Prostate gland (tissue), 2 donors: ENCODE measurements at regions not wholly inside any gene's neighbourhood (a gene's known extent, or its start where the extent isn't known, plus 50 kb on each side); places are given as distances from the start of the nearest gene placed in this dataset.

Experiments
- DNase-seq: peaks from one replicate; pipeline ENCODE4 v3.0.0-alpha.2; 2019; ENCODE audit warnings: low spot score
- H3K27ac ChIP-seq, 2 donors: fragments of 200-600 bp; sonication (generic); 2 replicates each; pipeline ENCODE4 v1.5.1; 2017 to 2019
- H3K27me3 ChIP-seq: fragments of 200-600 bp; sonication (generic); replicated peaks from 2 replicates; pipeline ENCODE4 v1.5.1; 2019; ENCODE audit not compliant: insufficient read depth
- H3K36me3 ChIP-seq, 2 donors: fragments of 200-600 bp; sonication (generic); 1 replicate in 1 of 2; 2 replicates in 1 of 2; pipeline versions ENCODE4 v1.5.1 to v1.8.1; 2017 to 2019
- H3K4me1 ChIP-seq: fragments of 200-600 bp; sonication (generic); replicated peaks from 2 replicates; pipeline ENCODE4 v1.5.1; 2019
- H3K4me3 ChIP-seq, 2 donors: fragments of 200-600 bp; sonication (generic); 2 replicates each; pipeline ENCODE4 v1.5.1; 2017 to 2019
- H3K9me3 ChIP-seq: fragments of 200-600 bp; sonication (generic); 2 replicates; pipeline ENCODE4 v1.5.1; 2017
- POLR2A ChIP-seq: fragments of 450-650 bp; IDR thresholded peaks from one replicate; pipeline ENCODE4 v1.6.1; 2016; ENCODE audit warnings: antibody characterized with exemption, mild to moderate bottlenecking
- POLR2AphosphoS5 ChIP-seq: sonication (generic); formaldehyde crosslinking; IDR thresholded peaks from one replicate; pipeline ENCODE4 v1.6.1; 2017; ENCODE audit warnings: antibody characterized with exemption
- WGBS: methylation state at CpG from one replicate; pipeline ENCODE4 v1.1.5; 2018; 5-methylcytosine and 5-hydroxymethylcytosine counted together
- intact Hi-C: fragments of 100-400 bp; cut with DNase I; formaldehyde crosslinking; loops from one replicate; pipeline ENCODE4 v1.14.2; 2022
- TF ChIP-seq, protein P1 (sequence below), 4 experiments: fragments of 200-600 bp in 2 of 4; fragments of 450-650 bp in 2 of 4; sonication (generic) in 2 of 4; IDR thresholded peaks; 1 replicate in 3 of 4; 2 replicates in 1 of 4; pipeline ENCODE4 v1.5.1; 2016 to 2019; ENCODE audit warnings: antibody characterized with exemption in 4 of 4, mild to moderate bottlenecking in 2 of 4, moderate library complexity in 2 of 4

DNA sequence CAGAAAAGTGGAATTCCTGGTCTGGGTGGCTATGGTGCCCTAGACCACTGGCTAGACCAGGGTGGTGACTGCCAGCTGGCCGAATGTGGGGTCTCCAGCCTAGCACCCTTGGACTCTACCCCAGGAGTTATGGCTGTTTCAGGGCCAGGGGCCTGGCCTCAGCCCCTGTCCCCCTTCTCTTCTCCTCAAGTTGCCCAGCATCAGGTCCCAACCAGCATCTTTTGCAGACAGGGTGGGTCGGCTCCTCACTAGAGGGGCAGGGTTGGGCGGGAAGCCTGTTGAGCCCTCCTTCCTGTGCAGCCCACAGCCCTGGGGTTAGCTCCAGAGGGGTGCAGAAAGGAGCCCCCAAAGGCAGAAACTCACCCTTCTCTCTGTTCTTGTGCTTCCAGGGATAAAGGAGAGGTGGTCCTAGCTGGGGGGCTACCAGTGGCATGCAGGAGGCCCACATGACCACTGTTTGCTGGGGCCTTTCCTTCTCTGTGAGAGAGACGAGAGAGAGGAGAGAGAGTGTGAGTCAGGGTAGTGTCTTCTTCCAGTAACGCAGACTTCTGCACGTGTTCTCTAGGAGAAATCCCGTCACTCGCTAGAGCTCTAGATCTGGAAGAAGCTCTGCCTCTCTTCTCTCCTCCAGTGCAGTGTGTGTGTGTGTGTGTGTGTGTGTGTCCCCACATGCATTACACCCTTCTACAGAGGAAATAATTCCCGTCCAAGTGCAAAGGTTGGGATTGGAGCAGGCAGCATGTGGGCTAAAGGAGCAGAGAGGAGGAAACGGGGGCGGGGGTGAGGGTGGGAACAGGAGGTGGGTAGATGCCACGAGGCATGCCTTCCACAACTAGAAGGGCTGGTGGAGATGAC, 209.4 kb downstream of the SEC14L1 start:
- TF ChIP-seq POLR2AphosphoS5 = no peak
- intact Hi-C loops = no loop called here
- H3K27me3 ChIP-seq = no peaks in the 10 kb centered on the region
- DNase-seq = no peak
- peak overlapping the region in 1 of 2 donors; percentile 8 for H3K27ac ChIP-seq
- no peaks in the 10 kb centered on the region for H3K4me1 ChIP-seq
- H3K4me3 ChIP-seq = no peak overlapping the region
- no peaks in the 10 kb centered on the region for H3K9me3 ChIP-seq
- WGBS = 50% methylated on average over 12 of the region's 12 CpGs
- no peaks in the 10 kb centered on the region for H3K36me3 ChIP-seq

DNA sequence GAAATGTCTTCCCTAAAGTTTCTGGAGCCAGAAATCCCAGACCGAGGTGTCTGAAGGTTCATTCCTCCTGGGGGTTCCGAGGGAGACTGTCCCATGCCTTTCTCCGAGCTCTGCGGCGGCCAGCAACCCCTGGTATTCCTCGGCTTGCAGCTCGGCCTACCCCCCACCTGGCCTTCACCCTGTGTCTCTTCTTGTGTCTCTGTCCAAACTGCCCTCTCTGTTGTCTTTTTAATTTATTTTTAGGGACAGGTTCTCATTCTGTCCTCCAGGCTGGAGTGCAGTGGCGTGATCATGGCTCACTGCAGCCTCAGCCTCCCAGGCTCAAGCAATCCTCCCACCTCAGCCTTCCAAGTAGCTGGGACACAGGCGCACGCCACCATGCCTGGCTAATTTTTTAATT, 211.7 kb downstream of the SEC14L1 start:
- Histone ChIP-seq H3K27ac (no peak overlapping the region), H3K36me3 (no peaks in the 10 kb centered on the region), H3K27me3 (no peaks in the 10 kb centered on the region), H3K9me3 (no peaks in the 10 kb centered on the region), H3K4me1 (no peaks in the 10 kb centered on the region), H3K4me3 (no peak overlapping the region)
- intact Hi-C loops = no loop called here
- no peak for DNase-seq
- TF ChIP-seq, protein P1, sequence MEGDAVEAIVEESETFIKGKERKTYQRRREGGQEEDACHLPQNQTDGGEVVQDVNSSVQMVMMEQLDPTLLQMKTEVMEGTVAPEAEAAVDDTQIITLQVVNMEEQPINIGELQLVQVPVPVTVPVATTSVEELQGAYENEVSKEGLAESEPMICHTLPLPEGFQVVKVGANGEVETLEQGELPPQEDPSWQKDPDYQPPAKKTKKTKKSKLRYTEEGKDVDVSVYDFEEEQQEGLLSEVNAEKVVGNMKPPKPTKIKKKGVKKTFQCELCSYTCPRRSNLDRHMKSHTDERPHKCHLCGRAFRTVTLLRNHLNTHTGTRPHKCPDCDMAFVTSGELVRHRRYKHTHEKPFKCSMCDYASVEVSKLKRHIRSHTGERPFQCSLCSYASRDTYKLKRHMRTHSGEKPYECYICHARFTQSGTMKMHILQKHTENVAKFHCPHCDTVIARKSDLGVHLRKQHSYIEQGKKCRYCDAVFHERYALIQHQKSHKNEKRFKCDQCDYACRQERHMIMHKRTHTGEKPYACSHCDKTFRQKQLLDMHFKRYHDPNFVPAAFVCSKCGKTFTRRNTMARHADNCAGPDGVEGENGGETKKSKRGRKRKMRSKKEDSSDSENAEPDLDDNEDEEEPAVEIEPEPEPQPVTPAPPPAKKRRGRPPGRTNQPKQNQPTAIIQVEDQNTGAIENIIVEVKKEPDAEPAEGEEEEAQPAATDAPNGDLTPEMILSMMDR (IDR thresholded peaks at IDR 0.05) = no peak
- TF ChIP-seq POLR2A = no peak
- TF ChIP-seq POLR2AphosphoS5 = no peak
- 93% methylated on average over 10 of the region's 10 CpGs for WGBS

DNA sequence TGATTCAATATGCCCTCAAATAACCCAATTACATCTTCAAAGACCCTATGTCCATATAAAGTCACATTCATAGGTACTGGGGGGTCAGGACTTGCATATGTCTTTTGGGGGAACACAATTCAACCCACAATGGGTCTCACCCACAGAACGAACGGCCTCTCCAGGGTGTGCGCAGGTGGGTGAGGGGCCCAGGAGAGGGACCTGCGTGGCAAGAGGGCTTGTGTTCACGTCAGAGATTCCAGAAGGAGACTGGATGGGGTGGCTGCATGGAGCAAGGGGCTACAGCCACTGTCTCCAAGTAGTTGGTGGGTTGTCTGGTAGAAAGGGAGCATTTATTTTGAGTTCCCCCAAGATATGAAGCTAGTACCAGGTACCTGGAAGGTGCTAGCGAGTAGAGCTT, 212.2 kb downstream of the SEC14L1 start:
- no peaks in the 10 kb centered on the region for H3K4me1 ChIP-seq
- no peak for DNase-seq
- intact Hi-C loops = no loop called here
- no peaks in the 10 kb centered on the region for H3K9me3 ChIP-seq
- TF ChIP-seq POLR2A (no peak), POLR2AphosphoS5 (no peak)
- TF ChIP-seq, protein P1 (IDR thresholded peaks at IDR 0.05) = no peak
- H3K36me3 ChIP-seq = no peaks in the 10 kb centered on the region
- no peak overlapping the region for H3K4me3 ChIP-seq
- WGBS = 97% methylated on average over 6 of the region's 6 CpGs
- H3K27ac ChIP-seq = no peak overlapping the region
- no peaks in the 10 kb centered on the region for H3K27me3 ChIP-seq

DNA sequence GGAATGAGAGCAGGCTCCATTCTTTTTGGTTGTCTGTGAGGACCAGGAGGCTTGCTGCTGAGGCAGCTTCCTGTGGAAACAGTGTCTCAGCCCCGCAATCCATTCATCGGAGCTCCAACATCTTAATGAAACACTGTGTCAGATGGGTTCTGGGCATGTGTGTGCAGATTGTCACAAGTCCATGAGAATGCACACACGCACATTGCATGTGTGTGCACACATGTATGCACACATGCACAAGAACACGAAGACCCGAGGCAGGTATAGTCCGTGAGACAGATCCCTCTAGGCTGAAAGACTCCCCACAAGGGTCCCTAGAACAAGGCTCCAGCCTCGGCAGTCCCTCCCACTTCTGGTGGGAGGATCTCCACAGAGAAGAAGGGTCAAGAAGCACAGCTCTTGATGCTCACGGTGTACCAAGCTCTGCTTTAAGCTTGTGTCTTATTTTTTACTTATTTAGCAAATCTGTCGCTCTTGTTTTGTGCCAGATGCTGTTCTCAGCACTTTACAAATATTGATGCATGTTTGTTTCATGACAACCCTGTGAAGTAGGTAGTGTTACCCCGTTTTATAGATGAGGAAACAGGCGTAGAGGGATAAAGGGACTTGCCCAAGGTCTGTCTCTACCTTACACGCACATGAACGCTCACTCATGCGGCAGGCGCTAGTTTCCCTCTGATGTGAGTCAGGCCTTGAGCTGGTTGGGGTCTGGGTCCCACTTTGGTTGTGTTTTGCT, 213.1 kb downstream of the SEC14L1 start:
- Histone ChIP-seq H3K36me3 (no peaks in the 10 kb centered on the region), H3K4me3 (no peak overlapping the region), H3K4me1 (no peaks in the 10 kb centered on the region), H3K27me3 (no peaks in the 10 kb centered on the region), H3K9me3 (no peaks in the 10 kb centered on the region), H3K27ac (peak overlapping the region; percentile 41 to 61)
- intact Hi-C loops = no loop called here
- DNase-seq = no peak
- 73% methylated on average over 15 of the region's 15 CpGs for WGBS
- TF ChIP-seq POLR2AphosphoS5 (no peak), POLR2A (no peak)
- TF ChIP-seq, protein P1 (IDR thresholded peaks at IDR 0.05) = no peak

DNA sequence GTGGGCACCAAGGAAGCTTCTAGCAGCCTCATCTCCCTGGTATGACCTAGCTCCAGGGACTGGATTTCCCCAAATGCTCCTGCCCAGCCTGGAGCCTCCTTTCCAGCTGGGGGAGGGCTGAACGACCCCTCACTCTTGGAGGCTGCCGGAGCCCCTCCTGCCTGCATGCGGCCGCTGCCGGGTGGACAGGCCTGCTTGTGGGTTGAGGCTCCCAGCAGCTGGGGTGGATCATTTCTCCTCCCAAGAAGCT, 213.6 kb downstream of the SEC14L1 start:
- H3K4me1 ChIP-seq = no peaks in the 10 kb centered on the region
- TF ChIP-seq POLR2A (no peak), POLR2AphosphoS5 (no peak)
- TF ChIP-seq, protein P1 (IDR thresholded peaks at IDR 0.05) = no peak
- H3K27me3 ChIP-seq = no peaks in the 10 kb centered on the region
- no peaks in the 10 kb centered on the region for H3K36me3 ChIP-seq
- H3K4me3 ChIP-seq = no peak overlapping the region
- intact Hi-C loops = no loop called here
- H3K9me3 ChIP-seq = no peaks in the 10 kb centered on the region
- DNase-seq = no peak
- WGBS = 57% methylated on average over 5 of the region's 5 CpGs
- peak overlapping the region; percentile 41 to 61 for H3K27ac ChIP-seq
